ENCODE measurements at regions not wholly inside any gene's neighbourhood (a gene's known extent, or its start where the extent isn't known, plus 50 kb on each side); places are given as distances from the start of the nearest gene placed in this dataset.
A peak's percentile ranks its signal among the peaks of the same experiment; 100 is the strongest.

DNA sequence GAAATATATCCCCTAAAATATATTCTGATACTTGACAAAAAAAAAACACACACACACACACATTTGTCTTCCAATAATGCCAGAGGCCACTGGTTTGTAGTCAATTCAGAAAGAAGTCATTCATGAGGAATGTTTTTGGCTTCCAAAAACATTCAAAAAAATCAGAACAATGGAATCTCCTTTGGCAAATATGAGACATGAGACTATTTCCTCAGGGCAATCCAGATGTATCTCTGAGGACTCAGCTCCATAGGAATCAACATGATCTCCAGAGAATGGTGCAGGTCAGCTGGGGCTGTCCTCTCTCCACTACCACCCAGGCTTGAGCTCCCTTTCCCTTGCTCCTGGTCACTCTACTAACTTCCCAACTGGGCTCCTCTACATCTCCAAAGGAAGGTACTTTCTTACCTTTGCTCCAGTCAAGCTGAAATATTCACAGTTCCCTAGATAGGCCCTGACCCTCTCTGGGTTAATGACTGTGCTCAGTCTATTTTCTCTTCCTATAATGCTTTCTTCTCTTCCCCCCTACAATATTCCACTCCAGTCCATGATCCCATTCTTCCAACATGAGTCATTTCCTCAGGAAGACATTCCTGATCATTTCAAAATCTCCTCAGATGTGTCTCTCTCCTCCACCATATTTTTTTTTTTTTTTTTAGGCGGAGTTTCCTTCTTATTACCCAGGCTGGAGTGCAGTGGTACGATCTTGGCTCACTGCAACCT is 145.3 kb downstream of the C1D start:
- TF ChIP-seq, protein P1, sequence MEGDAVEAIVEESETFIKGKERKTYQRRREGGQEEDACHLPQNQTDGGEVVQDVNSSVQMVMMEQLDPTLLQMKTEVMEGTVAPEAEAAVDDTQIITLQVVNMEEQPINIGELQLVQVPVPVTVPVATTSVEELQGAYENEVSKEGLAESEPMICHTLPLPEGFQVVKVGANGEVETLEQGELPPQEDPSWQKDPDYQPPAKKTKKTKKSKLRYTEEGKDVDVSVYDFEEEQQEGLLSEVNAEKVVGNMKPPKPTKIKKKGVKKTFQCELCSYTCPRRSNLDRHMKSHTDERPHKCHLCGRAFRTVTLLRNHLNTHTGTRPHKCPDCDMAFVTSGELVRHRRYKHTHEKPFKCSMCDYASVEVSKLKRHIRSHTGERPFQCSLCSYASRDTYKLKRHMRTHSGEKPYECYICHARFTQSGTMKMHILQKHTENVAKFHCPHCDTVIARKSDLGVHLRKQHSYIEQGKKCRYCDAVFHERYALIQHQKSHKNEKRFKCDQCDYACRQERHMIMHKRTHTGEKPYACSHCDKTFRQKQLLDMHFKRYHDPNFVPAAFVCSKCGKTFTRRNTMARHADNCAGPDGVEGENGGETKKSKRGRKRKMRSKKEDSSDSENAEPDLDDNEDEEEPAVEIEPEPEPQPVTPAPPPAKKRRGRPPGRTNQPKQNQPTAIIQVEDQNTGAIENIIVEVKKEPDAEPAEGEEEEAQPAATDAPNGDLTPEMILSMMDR (IDR thresholded peaks at IDR 0.05; ENCODE audit: extremely low read depth in 1 of 2, insufficient read depth in 1 of 2, low read depth in 1 of 2, low read length in 2 of 2), result no peak
- TF ChIP-seq JUN (IDR thresholded peaks at IDR 0.05; ENCODE audit: borderline replicate concordance, insufficient read depth, insufficient read length, low read depth), result peak; percentile 86
